GM11168 (cell line): ENCODE measurements at regions not wholly inside any gene's neighbourhood (a gene's known extent, or its start where the extent isn't known, plus 50 kb on each side); places are given as distances from the start of the nearest gene placed in this dataset.
"Not testable (repeated sequence)": the region's sequence is repeated elsewhere in the genome, so short reads cannot be mapped to it uniquely, and the experiment has no call there.

ENCODE experiments used
- in situ Hi-C: fragments of 300-500 bp; cut with MboI; formaldehyde crosslinking; loops from one replicate; pipeline ENCODE4 v1.12.0; 2022; ENCODE audit warnings: low sequenced_read_pairs; ENCODE audit not compliant: unreplicated experiment

DNA sequence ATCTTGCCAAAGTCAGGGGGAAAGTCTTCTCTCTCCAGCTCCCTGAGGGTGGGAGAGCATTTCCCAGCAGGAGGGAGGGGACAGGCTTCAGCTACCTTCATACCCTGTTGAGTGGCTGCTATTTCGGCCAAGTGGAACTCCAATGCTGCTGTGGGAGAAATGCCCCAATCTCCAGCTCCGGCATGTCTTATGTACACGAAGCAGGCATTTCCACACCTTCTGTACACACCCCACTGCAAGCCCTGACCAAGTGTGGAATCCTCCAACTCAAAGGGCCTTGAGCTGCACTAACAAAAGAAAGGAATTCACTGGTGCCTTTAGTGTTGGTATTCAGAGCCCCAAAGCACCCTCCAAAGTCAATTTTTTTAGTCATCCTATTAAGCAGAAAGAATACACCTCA lies 313.6 kb upstream of the NT5E start:
- in situ Hi-C loops = no loop called here

DNA sequence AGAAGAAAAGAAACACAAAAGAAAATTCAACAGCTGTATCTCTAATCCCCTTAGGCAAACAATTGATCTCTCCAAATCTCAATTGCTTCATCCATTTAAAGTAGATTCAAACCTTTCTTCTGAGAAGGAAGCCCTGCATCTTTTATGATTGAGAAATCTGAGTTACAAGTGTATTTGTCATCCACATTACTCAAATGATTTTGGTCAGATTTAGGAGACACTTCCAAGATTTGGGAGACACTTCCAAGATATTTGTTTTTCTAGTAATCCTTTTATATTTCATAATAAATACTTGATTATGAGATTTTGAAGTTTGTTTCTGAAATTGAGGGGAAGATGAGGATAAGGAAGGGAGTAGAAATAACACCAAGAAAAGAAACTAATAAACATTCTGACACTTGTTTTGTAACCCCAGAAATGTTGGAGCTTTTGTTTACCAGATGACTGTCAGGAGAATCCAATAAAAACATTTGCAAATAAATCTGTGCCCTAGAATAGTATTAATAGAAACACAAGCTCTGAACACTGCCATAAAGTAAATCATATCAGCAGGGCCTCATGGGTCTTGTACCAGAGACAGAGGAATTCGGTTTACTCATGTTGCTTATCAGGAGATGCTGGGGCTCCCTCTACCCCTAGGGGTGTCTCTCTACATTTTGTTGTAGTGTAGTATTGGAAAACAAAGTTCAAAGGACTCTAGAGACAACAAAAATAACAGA lies 314.3 kb upstream of the NT5E start:
- in situ Hi-C loops = no loop called here

DNA sequence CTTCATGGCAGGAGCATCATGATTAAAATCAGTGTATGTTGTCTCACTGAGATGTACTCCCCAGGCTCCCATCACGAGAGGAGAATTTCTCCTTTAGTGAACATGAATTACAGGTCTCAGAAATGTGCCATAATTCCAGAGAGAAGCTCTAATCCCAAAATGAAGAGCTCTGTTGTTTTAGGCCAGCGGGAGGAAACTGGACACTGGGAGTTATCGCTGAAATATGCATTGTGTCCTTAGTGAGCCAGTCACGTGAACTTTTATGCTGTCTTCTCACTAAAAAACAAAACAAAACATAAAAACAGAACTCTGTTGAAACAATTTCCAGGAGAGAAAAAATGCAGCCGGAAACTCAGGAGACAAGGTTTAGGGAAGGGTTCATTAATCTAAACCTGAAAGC lies 315.7 kb upstream of the NT5E start:
- in situ Hi-C loops = no loop called here

DNA sequence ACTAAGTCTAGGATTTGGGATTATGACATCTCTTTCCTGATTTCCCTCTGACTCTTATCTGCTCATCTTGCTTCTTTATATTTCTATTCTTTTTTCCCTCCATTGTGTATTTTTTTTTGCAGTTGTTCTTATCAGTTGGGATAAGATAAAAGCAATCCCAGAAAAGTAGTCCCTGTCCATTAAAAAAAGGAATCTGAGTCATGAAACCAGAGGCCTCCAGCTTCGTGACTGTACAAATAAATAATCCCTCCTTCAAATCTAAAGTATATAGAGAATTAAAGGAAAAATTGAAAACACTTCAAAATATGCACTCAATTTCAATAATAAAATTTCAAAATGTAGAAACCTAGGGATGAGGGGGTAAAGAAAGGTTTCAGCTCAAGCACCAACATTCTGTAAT lies 317.8 kb upstream of the NT5E start:
- in situ Hi-C loops = no loop called here

DNA sequence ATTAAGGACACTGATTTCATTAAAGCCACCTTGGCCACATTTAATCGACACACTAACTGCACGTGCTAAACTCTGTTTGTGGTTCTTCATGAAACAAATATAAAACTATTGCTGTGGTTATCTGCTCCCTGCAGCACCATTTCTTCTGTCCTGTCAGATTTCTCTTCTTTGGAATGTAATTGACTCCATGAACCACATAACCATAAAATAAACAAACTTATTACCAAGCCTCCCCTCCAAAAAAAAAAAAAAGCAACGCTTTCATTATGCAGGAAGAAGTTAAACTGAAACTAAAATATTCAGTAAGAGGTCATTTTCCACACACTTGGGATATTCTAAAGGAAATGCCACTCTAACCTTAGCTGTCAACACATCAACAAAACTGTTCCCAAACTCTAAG lies 319.1 kb upstream of the NT5E start:
- in situ Hi-C loops = no loop called here

DNA sequence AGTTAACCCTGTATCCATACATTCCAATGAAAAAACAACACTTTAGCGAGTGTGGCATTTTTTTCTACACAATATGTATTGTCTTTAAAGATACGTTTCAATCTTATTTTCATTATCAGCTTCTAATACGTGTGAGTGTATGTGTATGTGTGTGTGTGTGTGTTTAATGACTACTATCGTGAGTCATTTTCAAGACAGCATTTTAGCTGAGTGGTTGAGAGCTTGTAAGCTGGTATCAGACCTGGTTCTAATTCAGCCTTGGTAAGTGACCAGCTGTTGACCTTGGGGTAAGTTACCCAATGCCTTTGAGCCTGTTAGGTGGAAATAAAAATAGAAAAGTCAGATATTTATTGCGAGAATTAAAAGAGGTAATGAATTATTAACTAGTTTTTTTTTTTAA lies 320.0 kb upstream of the NT5E start:
- in situ Hi-C loops = no loop called here

GRCh38 chr6:85128781-85129180 lies 321.1 kb upstream of the NT5E start:
- in situ Hi-C loops = no loop called here

GRCh38 chr6:85128256-85128655 lies 321.6 kb upstream of the NT5E start:
- in situ Hi-C loops = not testable (repeated sequence)

DNA sequence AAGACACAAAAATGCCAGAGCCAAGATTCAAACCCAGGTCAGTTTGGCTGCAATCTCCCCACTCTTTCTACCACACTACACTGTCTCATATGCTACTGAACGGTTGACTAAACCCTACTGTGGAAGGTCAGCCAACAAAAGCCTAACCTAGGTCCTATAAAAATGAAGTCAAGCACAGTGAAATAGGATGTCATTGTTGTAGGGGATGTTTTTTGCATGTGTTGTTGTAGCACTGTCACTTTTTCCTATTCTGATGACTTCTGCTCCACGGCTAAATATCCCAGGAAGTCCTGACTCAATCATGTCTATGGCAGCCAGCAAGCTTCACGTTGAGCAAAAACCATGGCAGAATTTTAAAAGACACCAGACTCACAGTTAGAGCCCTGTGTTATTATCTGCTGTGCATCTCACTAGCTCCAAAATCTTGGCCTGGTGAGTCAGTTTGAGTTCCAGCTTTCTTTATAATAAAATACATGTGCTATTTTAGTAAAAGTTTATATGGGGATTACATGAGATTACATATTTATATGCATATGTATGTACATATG lies 322.1 kb upstream of the NT5E start:
- in situ Hi-C loops = no loop called here

DNA sequence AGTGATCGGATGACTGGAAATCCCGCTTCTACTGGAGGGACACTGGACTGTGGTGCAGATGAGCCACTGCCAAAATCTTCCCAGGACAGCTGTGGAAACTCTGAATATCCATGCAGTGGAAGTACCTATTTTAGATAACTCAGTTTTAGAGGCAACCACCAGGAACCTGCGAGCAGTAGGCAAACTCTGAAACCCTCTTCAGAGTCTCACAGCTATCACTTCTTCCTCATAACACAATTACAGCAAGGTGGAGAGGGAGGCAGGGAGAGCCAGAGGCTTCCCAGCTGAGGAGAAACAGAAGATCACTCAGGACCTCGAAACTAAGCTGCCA lies 322.8 kb upstream of the NT5E start:
- in situ Hi-C loops = no loop called here

DNA sequence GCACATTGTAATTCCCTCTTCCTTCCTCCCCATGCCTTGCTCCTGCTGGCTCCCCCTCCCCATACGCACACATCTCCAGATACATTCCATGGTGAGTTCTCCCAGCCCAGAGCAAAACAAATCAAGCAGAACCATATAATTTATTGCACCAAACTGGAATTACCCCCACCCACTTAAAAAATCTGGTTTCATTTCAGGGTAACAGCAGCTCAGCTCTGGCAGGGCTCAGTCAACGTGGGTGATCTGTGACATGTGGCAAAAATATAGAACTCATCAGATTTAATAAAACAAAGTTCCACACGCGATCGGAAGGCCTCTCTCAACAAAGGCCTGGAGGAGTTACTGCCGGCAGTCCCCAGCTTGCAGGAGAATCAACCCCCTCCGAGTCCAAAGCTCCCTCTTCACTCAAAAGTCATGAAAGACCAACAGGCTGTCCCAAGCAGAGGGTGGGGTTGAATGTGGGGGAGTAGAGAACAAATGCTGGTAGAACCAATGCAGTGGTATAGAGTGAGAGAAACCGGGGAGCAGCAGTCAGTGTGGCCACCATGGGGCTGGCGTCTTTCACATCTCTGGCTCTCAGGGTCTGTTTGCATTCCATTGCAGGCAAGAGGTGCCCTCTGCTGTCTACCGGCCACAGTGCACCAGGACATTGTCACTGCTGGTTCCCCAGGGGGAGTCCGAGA lies 323.3 kb upstream of the NT5E start:
- in situ Hi-C loops = no loop called here

- in situ Hi-C loops = no loop called here
Observed at GRCh38 chr6:85125526-85125925, 324.4 kb upstream of the NT5E start.

- in situ Hi-C loops = no loop called here
Observed at GRCh38 chr6:85124472-85125354, 325.2 kb upstream of the NT5E start.

DNA sequence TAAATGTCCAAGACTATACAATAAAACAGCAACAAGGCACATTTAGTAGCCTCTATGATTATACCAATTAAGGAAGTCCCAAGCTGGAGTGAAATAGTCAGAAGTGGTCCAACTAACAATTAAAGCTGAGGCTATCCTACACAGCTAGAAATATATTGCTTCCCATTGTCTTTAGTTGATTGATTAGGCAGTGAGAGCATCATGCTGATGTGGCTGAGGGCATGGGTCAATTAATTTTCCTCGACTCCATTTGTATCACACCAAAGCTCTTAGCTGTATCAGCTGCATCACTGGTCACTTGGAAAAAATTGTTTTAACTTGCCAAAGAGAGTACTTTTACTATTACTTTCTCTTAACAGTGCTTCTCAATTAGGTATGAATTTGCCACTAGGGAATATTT lies 328.7 kb upstream of the NT5E start:
- in situ Hi-C loops = no loop called here

DNA sequence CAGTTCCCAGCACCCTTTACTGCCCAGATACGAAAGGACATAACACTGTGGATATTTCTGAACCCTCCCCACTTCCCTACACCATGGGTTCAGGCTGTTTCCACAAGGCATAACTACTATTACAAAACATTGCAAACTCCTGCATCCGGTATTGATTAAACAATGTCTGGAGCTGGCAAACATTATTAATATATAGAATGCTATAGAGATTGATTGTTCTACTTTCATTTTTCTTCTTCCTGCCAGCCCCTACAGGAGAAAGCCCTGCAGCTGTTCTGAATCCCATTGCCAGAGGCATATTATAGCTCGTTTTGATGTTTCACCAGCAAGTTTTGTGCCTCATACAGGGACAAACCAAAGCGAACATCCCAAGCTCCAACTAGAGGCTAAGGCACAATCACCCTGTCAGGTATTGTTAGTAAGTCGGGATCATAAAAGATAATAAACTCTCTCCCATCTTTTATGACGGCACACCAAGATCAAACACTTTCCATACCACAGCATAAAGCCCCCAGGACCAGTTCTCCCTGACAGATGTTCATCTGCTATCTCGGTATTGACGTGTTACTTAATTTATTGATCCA lies 331.1 kb upstream of the NT5E start:
- in situ Hi-C loops = no loop called here

DNA sequence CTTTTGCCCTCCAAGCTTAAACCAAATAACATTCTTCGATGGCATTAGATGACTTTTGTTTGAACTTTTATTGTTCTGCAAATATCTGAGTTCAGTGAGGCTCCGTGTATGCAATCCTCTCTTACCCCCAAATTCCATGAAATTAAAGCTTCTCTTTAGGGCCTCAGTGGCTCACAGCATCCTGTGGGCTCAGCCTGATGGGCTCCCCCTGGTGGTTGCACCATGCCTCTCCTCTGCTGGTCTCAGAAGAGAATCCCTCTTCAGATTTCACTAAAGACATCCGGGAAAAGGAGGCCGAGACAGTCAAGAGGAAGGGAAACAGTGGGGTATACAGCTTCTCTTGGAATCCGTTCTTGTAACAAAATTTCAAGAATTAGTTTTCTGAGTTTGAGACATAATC lies 331.6 kb upstream of the NT5E start:
- in situ Hi-C loops = no loop called here

GRCh38 chr6:85116475-85116874 lies 333.4 kb upstream of the NT5E start:
- in situ Hi-C loops = no loop called here

GRCh38 chr6:85115876-85116275 lies 334.0 kb upstream of the NT5E start:
- in situ Hi-C loops = no loop called here

GRCh38 chr6:85115376-85115775 lies 334.5 kb upstream of the NT5E start:
- in situ Hi-C loops = no loop called here

DNA sequence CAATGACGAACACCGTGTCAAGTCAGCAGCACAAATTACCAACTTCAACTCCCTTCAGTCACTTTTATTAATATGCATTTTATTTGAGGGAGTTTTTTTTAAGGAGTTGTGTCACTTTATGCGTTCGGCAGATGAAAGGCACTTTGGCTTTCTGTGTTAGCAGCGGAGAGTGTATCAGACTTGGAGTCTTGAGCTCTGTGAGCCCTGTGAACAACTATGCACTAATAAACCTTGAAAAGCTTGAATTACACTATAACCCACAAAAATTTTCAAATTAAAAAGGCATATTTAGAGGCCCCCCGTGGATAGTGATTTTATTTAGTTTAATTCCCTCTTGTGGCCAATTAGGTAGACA lies 335.3 kb upstream of the NT5E start:
- in situ Hi-C loops = no loop called here
